DOHH2 (cell line): ENCODE measurements at regions not wholly inside any gene's neighbourhood (a gene's known extent, or its start where the extent isn't known, plus 50 kb on each side); places are given as distances from the start of the nearest gene placed in this dataset.
A peak's percentile ranks its signal among the peaks of the same experiment; 100 is the strongest.

Source experiments
- H3F3A ChIP-seq: fragments of 200-600 bp; sonication (generic), shearing (Covaris generic); 2 replicates; pipeline ENCODE4 v1.6.0; 2016; ENCODE audit warnings: antibody characterized with exemption, mild to moderate bottlenecking; ENCODE audit not compliant: control insufficient read depth, insufficient read depth
- H3K27ac ChIP-seq: fragments of 200-600 bp; sonication (generic); 2 replicates; pipeline ENCODE4 v1.5.1; 2014; ENCODE audit warnings: low read depth, mild to moderate bottlenecking, low read length, moderate library complexity
- H3K27me3 ChIP-seq: fragments of 200-600 bp; sonication (generic); 2 replicates; pipeline ENCODE4 v1.6.1; 2014; ENCODE audit warnings: mild to moderate bottlenecking, low read length, mixed read lengths; ENCODE audit not compliant: control insufficient read depth
- H3K36me3 ChIP-seq: fragments of 200-600 bp; sonication (generic); 2 replicates; pipeline ENCODE4 v1.6.1; 2014; ENCODE audit warnings: mild to moderate bottlenecking, low read length, moderate library complexity, mixed read lengths; ENCODE audit not compliant: control insufficient read depth
- H3K4me1 ChIP-seq: fragments of 200-600 bp; sonication (generic); 2 replicates; pipeline ENCODE4 v1.6.1; 2014; ENCODE audit warnings: mild to moderate bottlenecking, low read length, mixed read lengths; ENCODE audit not compliant: control insufficient read depth
- H3K4me2 ChIP-seq: fragments of 200-600 bp; sonication (generic); 2 replicates; pipeline ENCODE4 v1.6.0; 2014; ENCODE audit warnings: mild to moderate bottlenecking, low read length, moderate library complexity
- H3K4me3 ChIP-seq: fragments of 200-600 bp; sonication (generic); 2 replicates; pipeline ENCODE4 v1.5.1; 2014; ENCODE audit warnings: mild to moderate bottlenecking, low read length, mixed read lengths
- H3K79me2 ChIP-seq: fragments of 200-600 bp; sonication (generic); 2 replicates; pipeline ENCODE4 v1.6.1; 2014; ENCODE audit warnings: mild to moderate bottlenecking, low read length, mixed read lengths; ENCODE audit not compliant: control insufficient read depth
- H3K9me2 ChIP-seq: fragments of 200-600 bp; sonication (generic); replicated peaks from 2 replicates; pipeline ENCODE4 v1.6.1; 2014; ENCODE audit warnings: mild to moderate bottlenecking, low read length, mixed read lengths; ENCODE audit not compliant: control insufficient read depth
- H3K9me3 ChIP-seq: fragments of 200-600 bp; sonication (generic); 2 replicates; pipeline ENCODE4 v1.6.1; 2014; ENCODE audit warnings: antibody characterized with exemption, low read length, mixed read lengths; ENCODE audit not compliant: control insufficient read depth, insufficient read depth
- H4K20me1 ChIP-seq: fragments of 200-600 bp; sonication (generic); 2 replicates; pipeline ENCODE4 v1.6.0; 2014; ENCODE audit warnings: low read depth, mild to moderate bottlenecking, antibody characterized with exemption, low read length, moderate library complexity; ENCODE audit not compliant: control insufficient read depth, insufficient read depth
- CTCF ChIP-seq: fragments of 200-600 bp; sonication (generic); IDR thresholded peaks from one replicate; pipeline ENCODE4 v1.5.1; 2014; ENCODE audit warnings: antibody characterized with exemption, mild to moderate bottlenecking, low read depth, low read length; ENCODE audit not compliant: poor library complexity, severe bottlenecking
- EZH2phosphoT487 ChIP-seq: fragments of 200-600 bp; sonication (generic); IDR thresholded peaks from 2 replicates; pipeline ENCODE4 v1.6.1; 2017; ENCODE audit warnings: borderline replicate concordance, mild to moderate bottlenecking, antibody characterized with exemption, low read length, moderate library complexity, mixed read lengths

- no peaks in the 10 kb centered on the region for H3K9me2 ChIP-seq
- no peak overlapping the region for H3K4me2 ChIP-seq
- H3K27ac ChIP-seq = no peak overlapping the region
Measured at GRCh38 chr2:212919238-212919637, 232.2 kb downstream of the IKZF2 start.

GRCh38 chr2:212918336-212918735 lies 233.1 kb downstream of the IKZF2 start:
- H3K4me1 ChIP-seq = peaks cover 19% of the 10 kb centered on the region
- TF ChIP-seq EZH2phosphoT487 (no peak), CTCF (no peak)
- H3K9me3 ChIP-seq = no peaks in the 10 kb centered on the region
- no peak overlapping the region for H3K27ac ChIP-seq
- no peaks in the 10 kb centered on the region for H4K20me1 ChIP-seq
- no peaks in the 10 kb centered on the region for H3K36me3 ChIP-seq
- H3K4me2 ChIP-seq = no peak overlapping the region
- H3F3A ChIP-seq = no peaks in the 10 kb centered on the region
- no peak overlapping the region for H3K4me3 ChIP-seq
- H3K27me3 ChIP-seq = no peaks in the 10 kb centered on the region
- H3K79me2 ChIP-seq = no peaks in the 10 kb centered on the region
- no peaks in the 10 kb centered on the region for H3K9me2 ChIP-seq

More at GRCh38 chr2:212919238-212919637, 232.2 kb downstream of the IKZF2 start:
- Histone ChIP-seq H3K4me1 (peaks cover 13% of the 10 kb centered on the region), H3K79me2 (no peaks in the 10 kb centered on the region), H3K9me3 (no peaks in the 10 kb centered on the region), H3F3A (no peaks in the 10 kb centered on the region), H3K27me3 (no peaks in the 10 kb centered on the region), H4K20me1 (no peaks in the 10 kb centered on the region), H3K4me3 (no peak overlapping the region), H3K36me3 (no peaks in the 10 kb centered on the region)
- TF ChIP-seq EZH2phosphoT487 = no peak

GRCh38 chr2:212915121-212915782 lies 236.2 kb downstream of the IKZF2 start:
- no peaks in the 10 kb centered on the region for H3K27me3 ChIP-seq
- H3K4me3 ChIP-seq = no peak overlapping the region
- no peaks in the 10 kb centered on the region for H3K9me3 ChIP-seq
- H4K20me1 ChIP-seq = no peaks in the 10 kb centered on the region
- H3K79me2 ChIP-seq = no peaks in the 10 kb centered on the region
- no peaks in the 10 kb centered on the region for H3F3A ChIP-seq
- H3K27ac ChIP-seq = no peak overlapping the region
- H3K36me3 ChIP-seq = no peaks in the 10 kb centered on the region
- H3K4me2 ChIP-seq = peak overlapping the region; percentile 36; the same call in 1 of the 2 replicates
- TF ChIP-seq CTCF (no peak), EZH2phosphoT487 (no peak)
- no peaks in the 10 kb centered on the region for H3K9me2 ChIP-seq
- peaks cover 22% of the 10 kb centered on the region for H3K4me1 ChIP-seq

- no peaks in the 10 kb centered on the region for H3F3A ChIP-seq
- no peaks in the 10 kb centered on the region for H3K79me2 ChIP-seq
- TF ChIP-seq EZH2phosphoT487 (no peak), CTCF (no peak)
- no peaks in the 10 kb centered on the region for H3K9me3 ChIP-seq
- no peak overlapping the region for H3K27ac ChIP-seq
- H3K4me1 ChIP-seq = peaks cover 25% of the 10 kb centered on the region
- peak overlapping the region; percentile 36 for H3K4me2 ChIP-seq
- H3K9me2 ChIP-seq = no peaks in the 10 kb centered on the region
- no peak overlapping the region for H3K4me3 ChIP-seq
- H3K36me3 ChIP-seq = no peaks in the 10 kb centered on the region
- H4K20me1 ChIP-seq = no peaks in the 10 kb centered on the region
- no peaks in the 10 kb centered on the region for H3K27me3 ChIP-seq
Measured at GRCh38 chr2:212914392-212914791, 237.0 kb downstream of the IKZF2 start.
